Activated T-cell treated with anti-CD3 and anti-CD28 coated beads, Interleukin-2, amount 50 U/mL, for 4 hours (primary cell): ENCODE measurements at regions not wholly inside any gene's neighbourhood (a gene's known extent, or its start where the extent isn't known, plus 50 kb on each side); places are given as distances from the start of the nearest gene placed in this dataset.

Experiments used
- ATAC-seq, 2 donors: fragments of 200-7000 bp; cut with Tn5 transposase; one replicate each; pipeline ENCODE4 v1.10.0; 2021
- DNase-seq: peaks from one replicate; pipeline ENCODE4 v3.0.0-alpha.2; 2020
- H3K27me3 Mint-ChIP-seq: one replicate; pipeline ENCODE4 v1.8.0; 2021; ENCODE audit warnings: low read depth, mixed read lengths
- H3K36me3 Mint-ChIP-seq: one replicate; pipeline ENCODE4 v1.8.0; 2022; ENCODE audit warnings: mixed read lengths; ENCODE audit not compliant: insufficient read depth
- H3K4me1 Mint-ChIP-seq: one replicate; pipeline ENCODE4 v1.8.0; 2021; ENCODE audit warnings: low read depth, mixed read lengths
- H3K4me3 Mint-ChIP-seq: one replicate; pipeline ENCODE4 v1.8.0; 2021; ENCODE audit warnings: mild to moderate bottlenecking, moderate library complexity, mixed read lengths
- H3K9me3 Mint-ChIP-seq: one replicate; pipeline ENCODE4 v1.8.0; 2021; ENCODE audit warnings: mixed read lengths

GRCh38 chr4:138945840-138946239, 69.7 kb upstream of the NOCT start:
- Mint-ChIP-seq H3K36me3 (no peaks in the 10 kb centered on the region), H3K4me3 (no peak overlapping the region), H3K9me3 (no peaks in the 10 kb centered on the region), H3K27me3 (peaks cover 3% of the 10 kb centered on the region), H3K4me1 (no peaks in the 10 kb centered on the region)
- ATAC-seq = no peak
- DNase-seq = no peak

GRCh38 chr4:138945401-138945800, 70.2 kb upstream of the NOCT start:
- no peak for ATAC-seq

GRCh38 chr4:138943893-138944292, 71.7 kb upstream of the NOCT start:
- Mint-ChIP-seq H3K4me3 (no peak overlapping the region), H3K36me3 (no peaks in the 10 kb centered on the region), H3K9me3 (no peaks in the 10 kb centered on the region), H3K4me1 (no peaks in the 10 kb centered on the region), H3K27me3 (peaks cover 3% of the 10 kb centered on the region)
- no peak for DNase-seq
- ATAC-seq = no peak

More at GRCh38 chr4:138945401-138945800, 70.2 kb upstream of the NOCT start:
- no peak for DNase-seq
- Mint-ChIP-seq H3K9me3 (no peaks in the 10 kb centered on the region), H3K27me3 (peaks cover 3% of the 10 kb centered on the region), H3K4me1 (no peaks in the 10 kb centered on the region), H3K4me3 (no peak overlapping the region), H3K36me3 (no peaks in the 10 kb centered on the region)

DNA sequence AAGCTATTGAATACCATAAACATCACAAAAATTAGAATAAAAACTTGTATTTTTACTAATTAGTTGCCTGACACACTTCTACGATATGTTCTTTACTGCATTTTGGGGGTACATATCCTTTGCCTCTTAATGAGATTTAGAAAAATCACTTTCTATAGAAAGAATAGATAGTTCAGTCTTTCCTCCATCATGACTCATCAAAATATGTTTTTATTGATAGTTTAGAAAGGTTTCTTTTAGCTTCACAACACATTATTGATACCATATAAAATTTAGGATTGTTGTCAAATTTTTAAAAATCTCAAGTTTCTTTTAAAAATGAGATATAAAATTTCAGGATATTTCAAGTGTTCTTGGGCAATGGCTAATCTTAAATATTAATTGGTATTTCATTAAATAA, 74.5 kb upstream of the NOCT start:
- Mint-ChIP-seq H3K36me3 (no peaks in the 10 kb centered on the region), H3K27me3 (peaks cover 5% of the 10 kb centered on the region), H3K4me3 (no peak overlapping the region), H3K4me1 (no peaks in the 10 kb centered on the region), H3K9me3 (no peaks in the 10 kb centered on the region)
- DNase-seq = no peak
- no peak for ATAC-seq

DNA sequence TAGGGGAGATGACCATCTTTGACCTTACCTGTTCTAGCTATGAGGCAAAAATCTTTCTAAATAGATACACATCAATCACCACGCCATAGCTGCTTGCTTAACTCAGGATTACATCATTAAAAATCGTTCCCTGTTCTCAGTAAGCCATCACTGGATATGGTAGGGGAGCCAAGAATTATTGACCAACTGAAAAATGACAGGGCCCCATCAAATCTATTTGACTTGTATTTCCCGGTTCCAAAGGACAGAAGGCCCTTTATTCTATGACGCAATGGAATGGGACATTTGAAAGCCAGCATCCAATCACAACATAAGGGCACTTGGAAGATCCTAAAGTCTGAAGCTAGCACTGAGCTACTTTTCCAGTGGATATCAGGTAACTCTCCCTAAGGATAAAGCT, 75.6 kb upstream of the NOCT start:
- Mint-ChIP-seq H3K4me3 (no peak overlapping the region), H3K36me3 (no peaks in the 10 kb centered on the region), H3K9me3 (no peaks in the 10 kb centered on the region), H3K4me1 (no peaks in the 10 kb centered on the region), H3K27me3 (peaks cover 5% of the 10 kb centered on the region)
- ATAC-seq (no peak), DNase-seq (no peak)

GRCh38 chr4:138938366-138938690, 77.3 kb upstream of the NOCT start:
- no peak overlapping the region for H3K4me3 Mint-ChIP-seq
- H3K36me3 Mint-ChIP-seq = no peaks in the 10 kb centered on the region
- no peaks in the 10 kb centered on the region for H3K9me3 Mint-ChIP-seq
- no peaks in the 10 kb centered on the region for H3K4me1 Mint-ChIP-seq
- peaks cover 5% of the 10 kb centered on the region for H3K27me3 Mint-ChIP-seq
- DNase-seq = no peak
- no peak for ATAC-seq

GRCh38 chr4:138935135-138935807, 80.3 kb upstream of the NOCT start:
- Mint-ChIP-seq H3K36me3 (no peaks in the 10 kb centered on the region), H3K4me1 (no peaks in the 10 kb centered on the region), H3K4me3 (no peak overlapping the region), H3K27me3 (peaks cover 2% of the 10 kb centered on the region), H3K9me3 (no peaks in the 10 kb centered on the region)
- DNase-seq = no peak
- no peak for ATAC-seq

DNA sequence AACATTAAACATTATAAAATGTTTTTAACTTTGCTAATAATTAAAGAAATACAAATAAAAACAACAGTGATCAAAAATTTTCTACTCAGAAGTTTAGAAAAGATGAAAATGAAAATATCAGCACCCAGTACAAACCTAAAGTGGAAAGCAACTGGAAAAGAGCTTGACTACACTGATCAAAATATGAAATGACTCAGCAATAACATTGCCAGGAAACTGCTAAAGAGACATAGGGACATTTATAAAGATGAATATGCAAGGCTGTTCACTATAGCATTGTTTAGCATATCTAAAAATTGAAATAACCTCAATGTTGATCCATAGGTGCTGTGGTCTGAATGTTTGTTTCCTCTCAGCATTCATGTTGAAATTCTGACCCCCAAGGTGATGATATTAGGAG, 88.5 kb upstream of the NOCT start:
- Mint-ChIP-seq H3K4me3 (no peak overlapping the region), H3K27me3 (peaks cover 3% of the 10 kb centered on the region), H3K36me3 (no peaks in the 10 kb centered on the region), H3K9me3 (no peaks in the 10 kb centered on the region), H3K4me1 (no peaks in the 10 kb centered on the region)
- ATAC-seq (no peak), DNase-seq (no peak)

DNA sequence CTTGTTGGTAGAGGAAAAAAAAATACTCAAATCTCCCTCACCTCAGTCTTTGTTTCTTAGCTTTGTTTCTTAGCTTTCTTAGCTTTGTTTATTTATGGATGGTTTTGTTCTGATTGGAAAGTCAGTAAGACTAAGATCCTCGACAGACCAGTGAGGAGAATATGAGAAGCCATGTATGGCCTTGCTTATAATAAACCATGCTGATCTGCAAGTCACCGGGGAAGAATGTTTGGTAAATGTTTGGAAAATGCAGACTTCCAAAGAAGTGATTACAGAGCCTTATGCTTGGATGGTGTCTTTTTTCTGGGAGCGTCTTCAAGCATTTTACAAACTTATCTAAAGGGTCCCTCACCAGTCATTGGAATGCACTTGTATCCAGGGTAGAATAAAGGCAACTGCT, 90.1 kb upstream of the NOCT start:
- no peaks in the 10 kb centered on the region for H3K9me3 Mint-ChIP-seq
- no peaks in the 10 kb centered on the region for H3K36me3 Mint-ChIP-seq
- ATAC-seq (no peak), DNase-seq (no peak)
- H3K27me3 Mint-ChIP-seq = peaks cover 3% of the 10 kb centered on the region
- H3K4me3 Mint-ChIP-seq = no peak overlapping the region
- no peaks in the 10 kb centered on the region for H3K4me1 Mint-ChIP-seq

DNA sequence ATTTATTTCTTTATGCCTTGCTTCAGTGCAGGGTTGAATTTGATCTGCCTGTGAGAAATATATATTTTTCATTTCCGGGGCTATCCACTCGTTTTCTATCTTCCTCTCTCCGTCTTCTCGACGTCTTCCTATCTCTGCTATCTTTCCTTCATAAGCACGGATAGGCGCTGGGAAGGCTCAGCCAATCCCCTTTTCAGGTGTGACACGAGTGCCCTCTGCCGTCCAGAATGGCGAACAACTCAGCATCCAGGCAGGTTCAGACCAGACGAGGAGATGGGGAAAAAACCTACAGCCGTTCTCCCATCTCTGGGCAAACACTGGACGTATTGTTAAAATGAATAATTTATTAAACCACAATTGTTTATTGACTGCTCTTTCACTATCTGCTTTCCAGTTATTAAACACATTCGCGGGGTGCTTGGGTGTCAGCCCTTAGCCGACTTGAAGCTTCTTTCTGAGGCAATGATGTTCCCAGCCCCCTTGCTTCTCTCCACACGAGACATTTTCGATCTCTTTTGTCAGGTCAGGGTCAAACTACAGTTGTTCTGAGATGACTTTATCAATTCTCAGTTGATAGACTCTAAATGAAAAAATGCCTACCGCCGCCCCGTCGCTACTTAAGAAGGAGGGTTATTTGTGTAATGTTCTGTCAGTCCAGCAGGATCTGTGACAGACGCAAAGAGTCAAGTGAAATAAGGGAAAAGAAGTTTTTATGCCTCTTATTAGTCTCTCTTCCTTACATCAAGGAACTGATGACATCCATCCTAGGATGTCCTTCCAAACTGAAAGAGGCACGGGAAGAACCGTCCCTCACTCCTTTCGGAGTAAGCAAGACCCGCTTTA, 96.3 kb upstream of the NOCT start:
- Mint-ChIP-seq H3K4me1 (peaks cover 5% of the 10 kb centered on the region), H3K36me3 (no peaks in the 10 kb centered on the region), H3K27me3 (peaks cover 12% of the 10 kb centered on the region), H3K4me3 (no peak overlapping the region), H3K9me3 (no peaks in the 10 kb centered on the region)
- DNase-seq (no peak), ATAC-seq (peak in 1 of 2 donors; percentile 40)

- H3K36me3 Mint-ChIP-seq = no peaks in the 10 kb centered on the region
- ATAC-seq (no peak), DNase-seq (no peak)
- H3K27me3 Mint-ChIP-seq = peaks cover 12% of the 10 kb centered on the region
- H3K9me3 Mint-ChIP-seq = no peaks in the 10 kb centered on the region
- no peak overlapping the region for H3K4me3 Mint-ChIP-seq
- H3K4me1 Mint-ChIP-seq = peaks cover 5% of the 10 kb centered on the region
These were observed 97.3 kb upstream of the NOCT start for GRCh38 chr4:138918169-138918869.

DNA sequence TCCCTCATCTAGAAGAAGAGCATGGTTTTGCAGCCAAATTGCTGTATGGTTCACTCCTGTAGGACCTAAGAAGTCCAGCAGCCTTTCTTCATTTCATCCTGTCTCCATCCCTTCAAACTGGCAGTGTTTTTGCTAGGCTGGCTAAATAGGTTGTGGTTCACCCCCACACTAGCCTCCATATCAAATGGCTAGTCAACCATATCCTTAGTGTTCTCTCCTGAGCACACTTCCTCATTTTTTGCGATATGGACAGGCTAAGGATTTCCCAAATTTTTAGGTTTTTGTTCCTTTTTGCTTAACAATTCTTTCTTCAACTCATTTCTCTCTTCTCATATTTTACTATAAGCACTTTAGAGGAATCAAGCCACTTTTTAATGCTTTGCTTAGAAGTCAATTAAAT, 98.8 kb upstream of the NOCT start:
- peaks cover 5% of the 10 kb centered on the region for H3K4me1 Mint-ChIP-seq
- no peak overlapping the region for H3K4me3 Mint-ChIP-seq
- no peak for ATAC-seq
- H3K27me3 Mint-ChIP-seq = peaks cover 12% of the 10 kb centered on the region
- H3K9me3 Mint-ChIP-seq = no peaks in the 10 kb centered on the region
- no peak for DNase-seq
- H3K36me3 Mint-ChIP-seq = no peaks in the 10 kb centered on the region

DNA sequence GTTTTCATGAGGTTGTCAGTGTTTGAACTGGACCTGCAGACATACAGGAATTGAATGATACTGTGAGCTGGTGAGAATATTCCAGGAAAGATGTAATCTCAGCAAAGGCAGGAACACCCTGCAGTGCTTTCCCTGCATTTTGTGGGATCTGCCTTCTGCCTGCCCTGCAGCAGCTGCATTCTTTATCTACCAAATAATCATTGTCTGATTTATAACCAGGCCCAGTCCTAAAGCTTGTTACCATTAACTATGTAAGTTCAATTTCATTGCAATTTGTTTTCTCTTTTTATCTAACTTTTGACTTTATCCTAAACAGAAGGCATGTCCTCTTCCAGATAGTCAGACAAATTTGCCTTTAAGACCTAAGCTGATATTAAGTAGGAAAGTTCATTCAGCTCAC, 99.8 kb upstream of the NOCT start:
- H3K4me1 Mint-ChIP-seq = peaks cover 5% of the 10 kb centered on the region
- no peak for ATAC-seq
- DNase-seq = no peak
- peaks cover 12% of the 10 kb centered on the region for H3K27me3 Mint-ChIP-seq
- no peak overlapping the region for H3K4me3 Mint-ChIP-seq
- no peaks in the 10 kb centered on the region for H3K9me3 Mint-ChIP-seq
- H3K36me3 Mint-ChIP-seq = no peaks in the 10 kb centered on the region

- no peaks in the 10 kb centered on the region for H3K4me1 Mint-ChIP-seq
- DNase-seq (no peak), ATAC-seq (no peak)
- no peaks in the 10 kb centered on the region for H3K27me3 Mint-ChIP-seq
- H3K4me3 Mint-ChIP-seq = no peak overlapping the region
- H3K9me3 Mint-ChIP-seq = no peaks in the 10 kb centered on the region
- H3K36me3 Mint-ChIP-seq = no peaks in the 10 kb centered on the region
These were observed 102.8 kb upstream of the NOCT start for GRCh38 chr4:138912704-138913340.
